B cell (primary cell): ENCODE measurements at regions not wholly inside any gene's neighbourhood (a gene's known extent, or its start where the extent isn't known, plus 50 kb on each side); places are given as distances from the start of the nearest gene placed in this dataset.

Experiments
- ATAC-seq: fragments of 200-7000 bp; cut with Tn5 transposase; one replicate; pipeline ENCODE4 v1.10.0; 2021; ENCODE audit warnings: low read depth, mild to moderate bottlenecking, moderate number of reproducible peaks, moderate library complexity
- CTCF ChIA-PET: fragments of 350-600 bp; sonication (Branson Sonifier 250); formaldehyde crosslinking; loops from one replicate; lab custom pipeline; 2021; ENCODE audit warnings: antibody characterized with exemption, inconsistent platforms; lab: Charles Lee
- POLR2A ChIA-PET: fragments of 350-600 bp; sonication (Branson Sonifier 250); formaldehyde crosslinking; loops from one replicate; lab custom pipeline; 2021; ENCODE audit warnings: antibody characterized with exemption; lab: Charles Lee
- DNase-seq: peaks from one replicate; pipeline ENCODE4 v3.0.0; 2013
- H2AFZ ChIP-seq: 2 replicates; pipeline ENCODE4 v1.6.1; 2012; ENCODE audit warnings: mild to moderate bottlenecking, low read depth, low read length; ENCODE audit not compliant: insufficient read depth, poor library complexity, severe bottlenecking
- H3K27ac ChIP-seq, 2 donors: 1 replicate in 1 of 2; 2 replicates in 1 of 2; pipeline ENCODE4 v1.5.1; 2012 to 2013; ENCODE audit warnings: low read length in 2 of 2, mild to moderate bottlenecking in 2 of 2, moderate library complexity in 1 of 2
- H3K27me3 ChIP-seq, 4 experiments: fragments of 200-600 bp in 1 of 4; sonication (generic) in 1 of 4; replicated peaks in 1 of 4; 1 replicate in 2 of 4; 2 replicates in 2 of 4; pipeline versions ENCODE4 v1.6.1 to v1.7.0; 2013 to 2016; ENCODE audit warnings: low read length in 3 of 4, mild to moderate bottlenecking in 2 of 4, mixed read lengths in 1 of 4, moderate library complexity in 1 of 4; ENCODE audit not compliant: insufficient read depth in 4 of 4, control insufficient read depth in 3 of 4; ENCODE audit errors: control extremely low read depth in 1 of 4
- H3K36me3 ChIP-seq, 2 experiments: replicated peaks in 1 of 2; 1 replicate in 1 of 2; 2 replicates in 1 of 2; pipeline versions ENCODE4 v1.6.1 to v1.7.1; 2013; ENCODE audit warnings: low read length in 1 of 2; ENCODE audit not compliant: insufficient read depth in 2 of 2, control insufficient read depth in 1 of 2; ENCODE audit errors: control extremely low read depth in 1 of 2, extremely low read depth in 1 of 2
- H3K4me1 ChIP-seq, 2 donors: fragments of 200-600 bp in 1 of 2; sonication (generic) in 1 of 2; 1 replicate in 1 of 2; 2 replicates in 1 of 2; pipeline versions ENCODE4 v1.5.1 to v1.6.1; 2013 to 2017; ENCODE audit warnings: low read length in 2 of 2; ENCODE audit not compliant: control insufficient read depth in 2 of 2, insufficient read depth in 2 of 2
- H3K4me2 ChIP-seq: replicated peaks from 2 replicates; pipeline ENCODE3; 2012; ENCODE audit warnings: mild to moderate bottlenecking, low read depth, low read length; ENCODE audit not compliant: poor library complexity, severe bottlenecking
- H3K4me3 ChIP-seq, 5 experiments: fragments of 200-600 bp in 1 of 5; sonication (generic) in 1 of 5; 1 replicate in 3 of 5; 2 replicates in 2 of 5; pipeline versions ENCODE4 v1.5.1 to v1.7.0; 2011 to 2016; ENCODE audit warnings: low read length in 4 of 5, mild to moderate bottlenecking in 4 of 5, low read depth in 2 of 5, control low read depth in 1 of 5, moderate library complexity in 1 of 5; ENCODE audit not compliant: insufficient read depth in 1 of 5; ENCODE audit errors: control extremely low read depth in 1 of 5, extremely low read depth in 1 of 5
- H3K79me2 ChIP-seq: fragments of 200-600 bp; sonication (generic); one replicate; pipeline ENCODE4 v1.6.0; 2016; ENCODE audit warnings: low read length; ENCODE audit not compliant: control insufficient read depth, insufficient read depth
- H3K9ac ChIP-seq: fragments of 200-600 bp; sonication (generic); 2 replicates; pipeline ENCODE4 v1.6.1; 2017; ENCODE audit warnings: mild to moderate bottlenecking, low read length, moderate library complexity
- H3K9me3 ChIP-seq, 3 donors: one replicate each; pipeline versions ENCODE4 v1.6.1 to v1.7.1; 2013; ENCODE audit warnings: low read length in 2 of 3; ENCODE audit not compliant: control insufficient read depth in 2 of 3, insufficient read depth in 1 of 3; ENCODE audit errors: control extremely low read depth in 1 of 3
- H4K20me1 ChIP-seq: 2 replicates; pipeline ENCODE4 v1.6.0; 2012; ENCODE audit warnings: mild to moderate bottlenecking, low read length; ENCODE audit not compliant: insufficient read depth, control insufficient read depth, poor library complexity, severe bottlenecking
- H3K27ac Mint-ChIP-seq: one replicate; pipeline ENCODE4 v1.8.0; 2021; ENCODE audit warnings: mixed read lengths
- H3K27me3 Mint-ChIP-seq: one replicate; pipeline ENCODE4 v1.8.0; 2021; ENCODE audit warnings: mixed read lengths
- H3K4me1 Mint-ChIP-seq: one replicate; pipeline ENCODE4 v1.8.0; 2021; ENCODE audit warnings: mixed read lengths
- H3K4me3 Mint-ChIP-seq: one replicate; pipeline ENCODE4 v1.8.0; 2021; ENCODE audit warnings: mixed read lengths
- H3K9me3 Mint-ChIP-seq: one replicate; pipeline ENCODE4 v1.8.0; 2022; ENCODE audit warnings: mixed read lengths; ENCODE audit not compliant: insufficient read depth
- CTCF ChIP-seq: fragments of 200-600 bp; IDR thresholded peaks from one replicate; pipeline ENCODE4 v1.8.0; 2022; ENCODE audit warnings: antibody characterized with exemption, mild to moderate bottlenecking
- EZH2 ChIP-seq: IDR thresholded peaks from 2 replicates; pipeline ENCODE4 v1.6.1; 2012; ENCODE audit warnings: borderline replicate concordance, low read depth, mild to moderate bottlenecking, moderate library complexity, low read length; ENCODE audit not compliant: insufficient read depth, poor library complexity, severe bottlenecking
- WGBS: methylation state at CpG from one replicate; pipeline ENCODE4 v1.1.5; 2013; ENCODE audit warnings: missing lambda C conversion rate; ENCODE audit not compliant: insufficient coverage; 5-methylcytosine and 5-hydroxymethylcytosine counted together
- intact Hi-C: fragments of 100-400 bp; cut with micrococcal nuclease; formaldehyde crosslinking; loops from one replicate; pipeline ENCODE4 v1.10.0; 2022

GRCh38 chr2:219713110-219713509 lies 85.7 kb downstream of the SLC4A3 start:
- peaks cover 0 to 8% (median 0%) of the 10 kb centered on the region in 4 experiments for H3K27me3 ChIP-seq
- CTCF ChIA-PET = no interaction called here
- H3K9ac ChIP-seq = no peak overlapping the region
- no peaks in the 10 kb centered on the region for H4K20me1 ChIP-seq
- no peaks in the 10 kb centered on the region for H3K9me3 Mint-ChIP-seq
- H2AFZ ChIP-seq = no peak overlapping the region
- H3K79me2 ChIP-seq = no peaks in the 10 kb centered on the region
- no peak overlapping the region for H3K4me3 ChIP-seq
- DNase-seq (no peak), ATAC-seq (no peak)
- 83% methylated on average over 1 of the region's 1 CpG for WGBS
- peaks cover 21% of the 10 kb centered on the region for H3K27me3 Mint-ChIP-seq
- intact Hi-C loops = no loop called here
- no peak overlapping the region for H3K27ac ChIP-seq
- peaks cover 0 to 8% (median 1%) of the 10 kb centered on the region in 3 donors for H3K9me3 ChIP-seq
- POLR2A ChIA-PET = no interaction called here
- no peak for TF ChIP-seq EZH2
- TF ChIP-seq CTCF = no peak
- no peak overlapping the region for H3K4me2 ChIP-seq
- no peaks in the 10 kb centered on the region for H3K4me1 Mint-ChIP-seq
- H3K4me1 ChIP-seq = no peaks in the 10 kb centered on the region
- H3K4me3 Mint-ChIP-seq = no peak overlapping the region
- no peak overlapping the region for H3K27ac Mint-ChIP-seq
- H3K36me3 ChIP-seq = no peaks in the 10 kb centered on the region

- Mint-ChIP-seq H3K4me3 (no peak overlapping the region), H3K27ac (no peak overlapping the region), H3K4me1 (no peaks in the 10 kb centered on the region), H3K27me3 (peaks cover 18% of the 10 kb centered on the region), H3K9me3 (no peaks in the 10 kb centered on the region)
- no peak overlapping the region for H2AFZ ChIP-seq
- H3K36me3 ChIP-seq = no peaks in the 10 kb centered on the region
- peaks cover 0 to 8% (median 1%) of the 10 kb centered on the region in 3 donors for H3K9me3 ChIP-seq
- ChIA-PET CTCF (no interaction called here), POLR2A (no interaction called here)
- DNase-seq (no peak), ATAC-seq (no peak)
- TF ChIP-seq EZH2 (no peak), CTCF (no peak)
- intact Hi-C loops = no loop called here
- no peak overlapping the region for H3K4me3 ChIP-seq
- no peak overlapping the region for H3K4me2 ChIP-seq
- no peak overlapping the region for H3K9ac ChIP-seq
- H4K20me1 ChIP-seq = no peaks in the 10 kb centered on the region
- peaks cover 0 to 6% (median 0%) of the 10 kb centered on the region in 4 experiments for H3K27me3 ChIP-seq
- H3K27ac ChIP-seq = no peak overlapping the region
- no peaks in the 10 kb centered on the region for H3K4me1 ChIP-seq
- no peaks in the 10 kb centered on the region for H3K79me2 ChIP-seq
- whole genome bisulfite sequencing = 100% methylated on average over 1 of the region's 1 CpG
Measured at GRCh38 chr2:219714681-219715400, 87.4 kb downstream of the SLC4A3 start.
